Panc1 (cell line): ENCODE measurements at regions not wholly inside any gene's neighbourhood (a gene's known extent, or its start where the extent isn't known, plus 50 kb on each side); places are given as distances from the start of the nearest gene placed in this dataset.

Experiments
- ATAC-seq: fragments of 200-7000 bp; cut with Tn5 transposase; 2 replicates; pipeline ENCODE4 v1.9.1; 2020; ENCODE audit warnings: mild to moderate bottlenecking, moderate library complexity
- BruUV-seq: library from RNA; stranded (reverse); fragments of 400-500 nt; replicated peaks from 2 replicates; lab custom pipeline; 2021; lab: Mats Ljungman, UMichigan
- CTCF ChIA-PET: fragments of 300-600 bp; sonication (Branson Sonifier 250); formaldehyde crosslinking; loops from one replicate; lab custom pipeline; 2022; ENCODE audit warnings: antibody characterized with exemption; lab: Charles Lee
- POLR2A ChIA-PET: fragments of 300-600 bp; sonication (Branson Sonifier 250); formaldehyde crosslinking; loops from one replicate; lab custom pipeline; 2022; ENCODE audit warnings: antibody characterized with exemption; lab: Charles Lee
- DNase-seq: peaks from one replicate; pipeline ENCODE4 v3.0.0-alpha.2; 2010; ENCODE audit warnings: low read depth, low spot score
- H3K27ac ChIP-seq: 2 replicates; pipeline ENCODE4 v1.5.1; 2011; ENCODE audit warnings: mild to moderate bottlenecking, low read length, inconsistent platforms
- H3K27me3 ChIP-seq: fragments of 200-500 bp; sonication (Bioruptor generic); 2 replicates; pipeline ENCODE4 v1.6.0; 2014; ENCODE audit warnings: low read length, inconsistent platforms; ENCODE audit not compliant: control insufficient read depth, insufficient read depth
- H3K36me3 ChIP-seq: fragments of 200-500 bp; sonication (Bioruptor generic); 2 replicates; pipeline ENCODE4 v1.5.1; 2014; ENCODE audit warnings: inconsistent platforms, mild to moderate bottlenecking, low read length, moderate library complexity; ENCODE audit not compliant: control insufficient read depth, insufficient read depth
- H3K4me1 ChIP-seq: 2 replicates; pipeline ENCODE4 v1.5.1; 2011; ENCODE audit warnings: inconsistent platforms, mild to moderate bottlenecking, low read length, moderate library complexity; ENCODE audit not compliant: control insufficient read depth, insufficient read depth
- H3K4me3 ChIP-seq, 2 experiments: 2 replicates each; pipeline ENCODE4 v1.5.1; 2011 to 2012; ENCODE audit warnings: low read depth in 2 of 2, low read length in 2 of 2, mild to moderate bottlenecking in 2 of 2, inconsistent platforms in 1 of 2, moderate library complexity in 1 of 2
- H3K9me3 ChIP-seq: fragments of 200-500 bp; sonication (Bioruptor generic); 2 replicates; pipeline ENCODE4 v1.5.1; 2014; ENCODE audit warnings: low read depth, mild to moderate bottlenecking, inconsistent platforms, low read length, moderate library complexity; ENCODE audit not compliant: control insufficient read depth, insufficient read depth
- CTCF ChIP-seq: fragments of 450-650 bp; IDR thresholded peaks from 2 replicates; pipeline ENCODE4 v1.5.1; 2017; ENCODE audit warnings: mild to moderate bottlenecking
- POLR2AphosphoS5 ChIP-seq: IDR thresholded peaks from 2 replicates; pipeline ENCODE4 v1.6.1; 2012; ENCODE audit warnings: mild to moderate bottlenecking, low read depth, low read length, moderate library complexity
- SIN3A ChIP-seq: IDR thresholded peaks from 2 replicates; pipeline ENCODE4 v1.6.1; 2012; ENCODE audit warnings: low read depth, mild to moderate bottlenecking, low read length, moderate library complexity, borderline replicate concordance; ENCODE audit not compliant: insufficient read depth
- TCF7L2 ChIP-seq: IDR thresholded peaks from 2 replicates; pipeline ENCODE4 v1.6.1; 2011; ENCODE audit warnings: mild to moderate bottlenecking, low read depth, low read length, inconsistent platforms
- in situ Hi-C: cut with HindIII; loops from 2 replicates; pipeline ENCODE4 v1.10.0; 2016; ENCODE audit warnings: low sequenced_read_pairs, low pct_unique_long_range_greater_than_20kb
- intact Hi-C: fragments of 100-400 bp; cut with micrococcal nuclease; formaldehyde crosslinking; loops from one replicate; pipeline ENCODE4 v1.10.0; 2022; ENCODE audit not compliant: unreplicated experiment
- TF ChIP-seq, protein P1 (sequence below), 2 experiments: IDR thresholded peaks; 2 replicates each; pipeline ENCODE4 v1.6.1; 2011 to 2012; ENCODE audit warnings: low read depth in 2 of 2, control low read depth in 1 of 2, low read length in 1 of 2, mild to moderate bottlenecking in 1 of 2, moderate library complexity in 1 of 2; ENCODE audit not compliant: insufficient read depth in 1 of 2

- CTCF ChIA-PET = no interaction called here
Observed at GRCh38 chr2:239576784-239577685, 176.2 kb upstream of the HDAC4 start.

GRCh38 chr2:239575931-239576445, 175.2 kb upstream of the HDAC4 start:
- Histone ChIP-seq H3K36me3 (no peaks in the 10 kb centered on the region), H3K4me1 (no peaks in the 10 kb centered on the region), H3K9me3 (no peaks in the 10 kb centered on the region), H3K27ac (no peak overlapping the region), H3K4me3 (no peak overlapping the region), H3K27me3 (peaks cover 2% of the 10 kb centered on the region; the same call in 1 of the 2 replicates)
- in situ Hi-C loops = no loop called here
- ATAC-seq = no peak
- intact Hi-C loops = no loop called here
- ChIA-PET CTCF (no interaction called here), POLR2A (no interaction called here)
- no peak for DNase-seq
- no peak for TF ChIP-seq POLR2AphosphoS5
- no peak for TF ChIP-seq CTCF
- TF ChIP-seq TCF7L2 = no peak
- no peak for TF ChIP-seq SIN3A
- TF ChIP-seq, protein P1, sequence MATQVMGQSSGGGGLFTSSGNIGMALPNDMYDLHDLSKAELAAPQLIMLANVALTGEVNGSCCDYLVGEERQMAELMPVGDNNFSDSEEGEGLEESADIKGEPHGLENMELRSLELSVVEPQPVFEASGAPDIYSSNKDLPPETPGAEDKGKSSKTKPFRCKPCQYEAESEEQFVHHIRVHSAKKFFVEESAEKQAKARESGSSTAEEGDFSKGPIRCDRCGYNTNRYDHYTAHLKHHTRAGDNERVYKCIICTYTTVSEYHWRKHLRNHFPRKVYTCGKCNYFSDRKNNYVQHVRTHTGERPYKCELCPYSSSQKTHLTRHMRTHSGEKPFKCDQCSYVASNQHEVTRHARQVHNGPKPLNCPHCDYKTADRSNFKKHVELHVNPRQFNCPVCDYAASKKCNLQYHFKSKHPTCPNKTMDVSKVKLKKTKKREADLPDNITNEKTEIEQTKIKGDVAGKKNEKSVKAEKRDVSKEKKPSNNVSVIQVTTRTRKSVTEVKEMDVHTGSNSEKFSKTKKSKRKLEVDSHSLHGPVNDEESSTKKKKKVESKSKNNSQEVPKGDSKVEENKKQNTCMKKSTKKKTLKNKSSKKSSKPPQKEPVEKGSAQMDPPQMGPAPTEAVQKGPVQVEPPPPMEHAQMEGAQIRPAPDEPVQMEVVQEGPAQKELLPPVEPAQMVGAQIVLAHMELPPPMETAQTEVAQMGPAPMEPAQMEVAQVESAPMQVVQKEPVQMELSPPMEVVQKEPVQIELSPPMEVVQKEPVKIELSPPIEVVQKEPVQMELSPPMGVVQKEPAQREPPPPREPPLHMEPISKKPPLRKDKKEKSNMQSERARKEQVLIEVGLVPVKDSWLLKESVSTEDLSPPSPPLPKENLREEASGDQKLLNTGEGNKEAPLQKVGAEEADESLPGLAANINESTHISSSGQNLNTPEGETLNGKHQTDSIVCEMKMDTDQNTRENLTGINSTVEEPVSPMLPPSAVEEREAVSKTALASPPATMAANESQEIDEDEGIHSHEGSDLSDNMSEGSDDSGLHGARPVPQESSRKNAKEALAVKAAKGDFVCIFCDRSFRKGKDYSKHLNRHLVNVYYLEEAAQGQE (IDR thresholded peaks at IDR 0.05; ENCODE audit: insufficient read depth in 1 of 2, low read depth in 2 of 2, low read length in 1 of 2) = no peak
- no TSS peak for BruUV-seq

More at GRCh38 chr2:239576784-239577685, 176.2 kb upstream of the HDAC4 start:
- H3K4me1 ChIP-seq = no peaks in the 10 kb centered on the region
- no peak for TF ChIP-seq TCF7L2
- no peak for TF ChIP-seq CTCF
- TF ChIP-seq POLR2AphosphoS5 = no peak
- TF ChIP-seq, protein P1 (IDR thresholded peaks at IDR 0.05; ENCODE audit: insufficient read depth in 1 of 2, low read depth in 2 of 2, low read length in 1 of 2) = no peak
- no peak for TF ChIP-seq SIN3A
- H3K4me3 ChIP-seq = no peak overlapping the region
- in situ Hi-C loops = no loop called here
- no peaks in the 10 kb centered on the region for H3K36me3 ChIP-seq
- H3K27ac ChIP-seq = no peak overlapping the region
- DNase-seq = no peak
- POLR2A ChIA-PET = no interaction called here
- ATAC-seq = no peak
- no peaks in the 10 kb centered on the region for H3K9me3 ChIP-seq
- BruUV-seq = no TSS peak
- intact Hi-C loops = no loop called here
- peaks cover 2% of the 10 kb centered on the region; the same call in 1 of the 2 replicates for H3K27me3 ChIP-seq
